HepG2 (cell line): ENCODE measurements at regions not wholly inside any gene's neighbourhood (a gene's known extent, or its start where the extent isn't known, plus 50 kb on each side); places are given as distances from the start of the nearest gene placed in this dataset.

Experiments used
- ATAC-seq: fragments of 200-7000 bp; cut with Tn5 transposase; 3 replicates; pipeline ENCODE4 v1.9.1; 2020; ENCODE audit warnings: mild to moderate bottlenecking, moderate library complexity
- BruUV-seq: library from RNA; stranded (reverse); fragments of 400-500 nt; replicated peaks from 2 replicates; lab custom pipeline; 2021; lab: Mats Ljungman, UMichigan
- CTCF ChIA-PET: fragments of 300-600 bp; formaldehyde crosslinking; extraction: SDS; loops from one replicate; lab custom pipeline; 2021; ENCODE audit warnings: low total read pairs, inconsistent platforms, low intra/inter-chr PET ratio; lab: Yijun Ruan, JAX
- POLR2A ChIA-PET: fragments of 350-600 bp; sonication (Branson Sonifier 250); formaldehyde crosslinking; loops from one replicate; lab custom pipeline; 2020; ENCODE audit warnings: antibody characterized with exemption, inconsistent platforms; lab: Yijun Ruan, JAX
- DNase-seq: peaks from one replicate; pipeline ENCODE4 v3.0.0-alpha.2; 2015; ENCODE audit warnings: low spot score
- FAIRE-seq: peaks from 3 replicates; lab custom pipeline; 2011; peaks lifted over from hg19 to GRCh38; lab: Jason Lieb, UNC
- H2AFZ ChIP-seq: one replicate; pipeline ENCODE4 v1.6.1; 2011; ENCODE audit warnings: low read length, inconsistent platforms
- H3K27ac ChIP-seq: fragments of 300-600 bp; 3 replicates; pipeline ENCODE4 v1.8.0; 2011; ENCODE audit warnings: mixed run types, mild to moderate bottlenecking, mixed read lengths, low read length, inconsistent platforms; ENCODE audit not compliant: insufficient read depth; ENCODE audit errors: extremely low read length
- H3K27me3 ChIP-seq, 2 experiments: fragments of 200-600 bp in 1 of 2; 2 replicates in 1 of 2; 3 replicates in 1 of 2; pipeline versions ENCODE4 v1.6.0 to v1.8.0; 2011; ENCODE audit warnings: low read length in 2 of 2, mild to moderate bottlenecking in 2 of 2, moderate library complexity in 2 of 2, inconsistent platforms in 1 of 2; ENCODE audit not compliant: insufficient read depth in 2 of 2, control insufficient read depth in 1 of 2
- H3K36me3 ChIP-seq, 2 experiments: fragments of 200-600 bp in 1 of 2; replicated peaks in 1 of 2; 2 replicates in 1 of 2; 3 replicates in 1 of 2; pipeline versions ENCODE4 v1.5.1 to v1.8.0; 2011; ENCODE audit warnings: low read length in 2 of 2, inconsistent platforms in 1 of 2; ENCODE audit not compliant: insufficient read depth in 2 of 2, control insufficient read depth in 1 of 2
- H3K4me1 ChIP-seq: 2 replicates; pipeline ENCODE4 v1.5.1; 2012; ENCODE audit warnings: low read length, inconsistent platforms; ENCODE audit not compliant: insufficient read depth
- H3K4me2 ChIP-seq: 2 replicates; pipeline ENCODE4 v1.6.0; 2011; ENCODE audit warnings: low read depth, low read length, inconsistent platforms
- H3K4me3 ChIP-seq, 3 experiments: fragments of 200-600 bp in 1 of 3; sonication (generic), shearing (Covaris generic) in 1 of 3; replicated peaks in 1 of 3; 2 replicates each; pipeline ENCODE4 v1.5.1; 2011 to 2016; ENCODE audit warnings: low read length in 3 of 3, inconsistent platforms in 2 of 3, low read depth in 2 of 3, mild to moderate bottlenecking in 2 of 3, control low read depth in 1 of 3, mixed read lengths in 1 of 3; ENCODE audit not compliant: insufficient read depth in 1 of 3
- H3K79me2 ChIP-seq: one replicate; pipeline ENCODE4 v1.6.1; 2011; ENCODE audit warnings: low read length, inconsistent platforms; ENCODE audit not compliant: insufficient read depth
- H3K9ac ChIP-seq: 2 replicates; pipeline ENCODE4 v1.6.0; 2011; ENCODE audit warnings: mild to moderate bottlenecking, low read depth, low read length, inconsistent platforms; ENCODE audit not compliant: insufficient read depth
- H3K9me3 ChIP-seq: 2 replicates; pipeline ENCODE4 v1.5.1; 2012; ENCODE audit warnings: mild to moderate bottlenecking, low read length
- H4K20me1 ChIP-seq: 2 replicates; pipeline ENCODE4 v1.6.0; 2011; ENCODE audit warnings: inconsistent platforms, mild to moderate bottlenecking, low read length, moderate library complexity; ENCODE audit not compliant: insufficient read depth
- CEBPB ChIP-seq: IDR thresholded peaks from 2 replicates; pipeline ENCODE4 v1.6.1; 2011; ENCODE audit warnings: low read depth, low read length, improper control_type of control experiment, borderline replicate concordance
- ELF3 ChIP-seq: IDR thresholded peaks from 2 replicates; pipeline ENCODE4 v1.6.1; 2016; ENCODE audit warnings: missing genetic modification reagents, missing compliant biosample characterization
- GABPB1 ChIP-seq: IDR thresholded peaks from 2 replicates; pipeline ENCODE4 v1.6.1; 2016; ENCODE audit warnings: mild to moderate bottlenecking, missing genetic modification reagents, moderate library complexity, missing compliant biosample characterization
- GTF3A ChIP-seq: sonication (generic); formaldehyde crosslinking; conservative IDR thresholded peaks from 2 replicates; pipeline ENCODE4 v1.4.0; 2020; ENCODE audit warnings: mild to moderate bottlenecking, missing genetic modification reagents
- KDM6A ChIP-seq: IDR thresholded peaks from 2 replicates; pipeline ENCODE4 v1.6.1; 2016; ENCODE audit warnings: low read depth
- KLF16 ChIP-seq, 2 experiments: sonication (generic) in 1 of 2; formaldehyde crosslinking in 1 of 2; IDR thresholded peaks; 2 replicates each; pipeline versions ENCODE4 v1.6.1 to v1.8.0; 2016 to 2023; ENCODE audit warnings: missing genetic modification reagents in 2 of 2, missing compliant biosample characterization in 1 of 2
- POLR2AphosphoS2 ChIP-seq: IDR thresholded peaks from 2 replicates; pipeline ENCODE4 v1.6.1; 2011; ENCODE audit warnings: low read depth, low read length, improper control_type of control experiment
- SP1 ChIP-seq, 2 experiments: fragments of 450-650 bp in 1 of 2; sonication (generic) in 1 of 2; formaldehyde crosslinking in 1 of 2; IDR thresholded peaks; 2 replicates each; pipeline versions ENCODE4 v1.4.0 to v1.6.1; 2016 to 2020; ENCODE audit warnings: missing genetic modification reagents in 1 of 2
- TP53 ChIP-seq: sonication (generic); formaldehyde crosslinking; conservative IDR thresholded peaks from 2 replicates; pipeline ENCODE4 v1.4.0; 2020; ENCODE audit warnings: missing genetic modification reagents
- ZKSCAN1 ChIP-seq: fragments of 150-350 bp; IDR thresholded peaks from 2 replicates; pipeline ENCODE4 v1.6.1; 2014; ENCODE audit warnings: low read length
- ZNF451 ChIP-seq: sonication (generic); formaldehyde crosslinking; IDR thresholded peaks from 2 replicates; pipeline ENCODE4 v1.5.0; 2020; ENCODE audit warnings: mild to moderate bottlenecking, missing genetic modification reagents
- ZNF496 ChIP-seq: sonication (generic); formaldehyde crosslinking; IDR thresholded peaks from 2 replicates; pipeline ENCODE4 v1.8.1; 2023; ENCODE audit warnings: mild to moderate bottlenecking, moderate library complexity, missing genetic modification reagents; ENCODE audit not compliant: insufficient replicate concordance
- ZNF550 ChIP-seq: sonication (generic); formaldehyde crosslinking; IDR thresholded peaks from 2 replicates; pipeline ENCODE4 v1.4.0; 2020; ENCODE audit warnings: mild to moderate bottlenecking, missing genetic modification reagents, borderline replicate concordance
- ZNF557 ChIP-seq: sonication (generic); formaldehyde crosslinking; IDR thresholded peaks from 2 replicates; pipeline ENCODE4 v1.4.0; 2020; ENCODE audit warnings: missing genetic modification reagents
- ZNF704 ChIP-seq: sonication (generic); formaldehyde crosslinking; IDR thresholded peaks from 2 replicates; pipeline ENCODE4 v1.8.1; 2023; ENCODE audit warnings: mild to moderate bottlenecking, inconsistent platforms, moderate library complexity, missing genetic modification reagents, borderline replicate concordance
- ZSCAN22 ChIP-seq: sonication (generic); formaldehyde crosslinking; IDR thresholded peaks from 2 replicates; pipeline ENCODE4 v1.4.0; 2020; ENCODE audit warnings: mild to moderate bottlenecking, missing genetic modification reagents
- ZXDC ChIP-seq: sonication (generic); formaldehyde crosslinking; IDR thresholded peaks from 2 replicates; pipeline ENCODE4 v1.5.0; 2020; ENCODE audit warnings: mild to moderate bottlenecking, missing genetic modification reagents
- WGBS: methylation state at CpG from one replicate; pipeline ENCODE4 v1.1.6; 2017; ENCODE audit warnings: low lambda C conversion rate; 5-methylcytosine and 5-hydroxymethylcytosine counted together
- in situ Hi-C: cut with HindIII; loops from 2 replicates; pipeline ENCODE4 v1.10.0; 2017; ENCODE audit warnings: low pct_unique_long_range_greater_than_20kb; ENCODE audit not compliant: extremely low pct_ligation_motif_present
- intact Hi-C: fragments of 100-400 bp; cut with micrococcal nuclease; formaldehyde crosslinking; loops from one replicate; pipeline ENCODE4 v1.10.0; 2022; ENCODE audit not compliant: unreplicated experiment
- TF ChIP-seq, protein P1 (sequence below): sonication (generic); formaldehyde crosslinking; IDR thresholded peaks from 2 replicates; pipeline ENCODE4 v1.4.0; 2020; ENCODE audit warnings: missing genetic modification reagents, mild to moderate bottlenecking, borderline replicate concordance

GRCh38 chr11:122418032-122418431 lies 237.5 kb upstream of the UBASH3B start:
- FAIRE-seq (no peak), ATAC-seq (no peak), DNase-seq (no peak)
- CTCF ChIA-PET = no interaction called here
- no peaks in the 10 kb centered on the region for H4K20me1 ChIP-seq
- intact Hi-C loops = no loop called here
- TF ChIP-seq ZNF704 (CRISPR knock-in tag) (no peak), SP1 (IDR thresholded peaks at IDR 0.05) (no peak), SP1 (CRISPR knock-in tag; IDR thresholded peaks at IDR 0.05) (no peak), ZNF550 (CRISPR knock-in tag) (no peak), KLF16 (CRISPR knock-in tag; IDR thresholded peaks at IDR 0.05) (no peak), ELF3 (CRISPR knock-in tag) (no peak), TP53 (CRISPR knock-in tag) (no peak), ZSCAN22 (CRISPR knock-in tag) (no peak), ZKSCAN1 (no peak), GABPB1 (CRISPR knock-in tag) (no peak), KDM6A (no peak), GTF3A (CRISPR knock-in tag) (no peak), POLR2AphosphoS2 (no peak), ZXDC (CRISPR knock-in tag) (no peak), ZNF451 (CRISPR knock-in tag) (no peak), ZNF557 (CRISPR knock-in tag) (no peak), CEBPB (no peak), ZNF496 (no peak)
- TF ChIP-seq, protein P1, sequence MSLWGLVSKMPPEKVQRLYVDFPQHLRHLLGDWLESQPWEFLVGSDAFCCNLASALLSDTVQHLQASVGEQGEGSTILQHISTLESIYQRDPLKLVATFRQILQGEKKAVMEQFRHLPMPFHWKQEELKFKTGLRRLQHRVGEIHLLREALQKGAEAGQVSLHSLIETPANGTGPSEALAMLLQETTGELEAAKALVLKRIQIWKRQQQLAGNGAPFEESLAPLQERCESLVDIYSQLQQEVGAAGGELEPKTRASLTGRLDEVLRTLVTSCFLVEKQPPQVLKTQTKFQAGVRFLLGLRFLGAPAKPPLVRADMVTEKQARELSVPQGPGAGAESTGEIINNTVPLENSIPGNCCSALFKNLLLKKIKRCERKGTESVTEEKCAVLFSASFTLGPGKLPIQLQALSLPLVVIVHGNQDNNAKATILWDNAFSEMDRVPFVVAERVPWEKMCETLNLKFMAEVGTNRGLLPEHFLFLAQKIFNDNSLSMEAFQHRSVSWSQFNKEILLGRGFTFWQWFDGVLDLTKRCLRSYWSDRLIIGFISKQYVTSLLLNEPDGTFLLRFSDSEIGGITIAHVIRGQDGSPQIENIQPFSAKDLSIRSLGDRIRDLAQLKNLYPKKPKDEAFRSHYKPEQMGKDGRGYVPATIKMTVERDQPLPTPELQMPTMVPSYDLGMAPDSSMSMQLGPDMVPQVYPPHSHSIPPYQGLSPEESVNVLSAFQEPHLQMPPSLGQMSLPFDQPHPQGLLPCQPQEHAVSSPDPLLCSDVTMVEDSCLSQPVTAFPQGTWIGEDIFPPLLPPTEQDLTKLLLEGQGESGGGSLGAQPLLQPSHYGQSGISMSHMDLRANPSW (CRISPR knock-in tag) = no peak
- H3K4me1 ChIP-seq = no peaks in the 10 kb centered on the region
- no peak overlapping the region for H3K27ac ChIP-seq
- no peak overlapping the region for H2AFZ ChIP-seq
- BruUV-seq = no TSS peak
- H3K9me3 ChIP-seq = peaks cover 9% of the 10 kb centered on the region
- H3K27me3 ChIP-seq = no peaks in the 10 kb centered on the region
- in situ Hi-C loops = no loop called here
- H3K9ac ChIP-seq = no peak overlapping the region
- no peak overlapping the region for H3K4me2 ChIP-seq
- POLR2A ChIA-PET = no interaction called here
- no peaks in the 10 kb centered on the region for H3K36me3 ChIP-seq
- 48% methylated on average over 3 of the region's 3 CpGs for WGBS
- no peak overlapping the region for H3K4me3 ChIP-seq
- H3K79me2 ChIP-seq = no peaks in the 10 kb centered on the region
